BLaER1 treated with 17β-estradiol and CSF1 and Interleukin-3, amounts not matched to agents 10 nM and 100 nM (cell line): ENCODE measurements at regions not wholly inside any gene's neighbourhood (a gene's known extent, or its start where the extent isn't known, plus 50 kb on each side); places are given as distances from the start of the nearest gene placed in this dataset.
"Not testable (repeated sequence)": the region's sequence is repeated elsewhere in the genome, so short reads cannot be mapped to it uniquely, and the experiment has no call there.

Experiments used
- H3K27ac ChIP-seq, 11 experiments: shearing (Covaris generic); formaldehyde crosslinking; 2 replicates each; pipeline ENCODE4 v1.8.1; 2022
- H3K27me3 ChIP-seq, 11 experiments: shearing (Covaris generic); formaldehyde crosslinking; 2 replicates each; pipeline ENCODE4 v1.8.1; 2022
- H3K36me3 ChIP-seq, 11 experiments: shearing (Covaris generic); formaldehyde crosslinking; 2 replicates each; pipeline ENCODE4 v1.8.1; 2022
- H3K4me1 ChIP-seq, 10 experiments: shearing (Covaris generic); formaldehyde crosslinking; 2 replicates each; pipeline ENCODE4 v1.8.1; 2022
- H3K4me2 ChIP-seq, 11 experiments: shearing (Covaris generic); formaldehyde crosslinking; 2 replicates each; pipeline ENCODE4 v1.8.1; 2022
- H3K4me3 ChIP-seq, 10 experiments: shearing (Covaris generic); formaldehyde crosslinking; 2 replicates each; pipeline ENCODE4 v1.8.1; 2022
- H3K9ac ChIP-seq, 11 experiments: shearing (Covaris generic); formaldehyde crosslinking; 2 replicates each; pipeline ENCODE4 v1.8.1; 2022
- H3K9me3 ChIP-seq, 11 experiments: shearing (Covaris generic); formaldehyde crosslinking; replicated peaks in 1 of 11; 2 replicates each; pipeline ENCODE4 v1.8.1; 2022
- H4K20me1 ChIP-seq, 11 experiments: shearing (Covaris generic); formaldehyde crosslinking; 2 replicates each; pipeline ENCODE4 v1.8.1; 2022
- Cebpa-rat ChIP-seq, 11 experiments: shearing (Covaris generic); IDR thresholded peaks; 2 replicates each; pipeline ENCODE4 v1.8.1; 2022

- no peaks in the 10 kb centered on the region for H3K36me3 ChIP-seq
- no peak overlapping the region for H3K27ac ChIP-seq
- H3K4me1 ChIP-seq, result peaks cover 26 to 43% (median 35%) of the 10 kb centered on the region in 10 experiments
- no peak for TF ChIP-seq Cebpa-rat (IDR thresholded peaks at IDR 0.05)
- no peak overlapping the region for H3K9ac ChIP-seq
- H3K4me2 ChIP-seq, result peak overlapping the region in 5 of 11 experiments; percentile 45 to 74 (median 55); a peak in 4 of 22 replicates
- no peaks in the 10 kb centered on the region for H3K9me3 ChIP-seq
- H4K20me1 ChIP-seq, result no peaks in the 10 kb centered on the region; a peak in 1 of 22 replicates
- no peak overlapping the region for H3K4me3 ChIP-seq
- no peaks in the 10 kb centered on the region; a peak in 1 of 22 replicates for H3K27me3 ChIP-seq
Observed at GRCh38 chr15:77863491-77864105, 213.9 kb downstream of the TBC1D2B start.

DNA sequence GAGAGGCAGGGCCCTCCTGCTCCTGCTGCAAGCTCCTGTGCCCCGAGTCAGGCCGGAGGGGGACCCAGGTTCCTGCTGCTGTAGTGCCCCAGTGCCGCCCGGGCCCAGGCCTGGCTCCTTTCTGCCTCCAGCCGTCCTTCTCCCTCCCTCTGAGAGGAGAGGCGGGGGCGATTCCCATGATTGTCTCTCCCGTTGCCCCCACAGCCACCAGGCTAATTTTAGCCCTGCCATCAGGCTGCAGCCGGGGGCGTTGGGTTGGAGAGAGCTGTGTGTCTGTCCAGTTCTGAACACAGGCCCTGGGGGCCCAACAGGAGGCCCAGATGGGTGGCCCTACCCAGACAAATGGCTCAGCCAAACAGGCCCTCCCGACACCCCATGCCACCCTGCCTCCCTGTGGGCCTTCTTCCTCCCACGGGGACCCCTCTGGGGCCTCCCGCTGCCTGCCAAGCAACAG, 214.8 kb downstream of the TBC1D2B start:
- no peak for TF ChIP-seq Cebpa-rat (IDR thresholded peaks at IDR 0.05)
- Histone ChIP-seq H3K9ac (peak overlapping the region in 5 of 11 experiments; percentile 1 to 28 (median 12); a peak in 2 of 22 replicates), H3K4me1 (peaks cover 24 to 34% (median 31%) of the 10 kb centered on the region in 10 experiments), H3K4me2 (peak overlapping the region; percentile 27 to 74 (median 49); a peak in 19 of 22 replicates), H3K4me3 (no peak overlapping the region), H3K36me3 (no peaks in the 10 kb centered on the region), H3K27me3 (no peaks in the 10 kb centered on the region; a peak in 1 of 22 replicates), H3K9me3 (no peaks in the 10 kb centered on the region), H4K20me1 (no peaks in the 10 kb centered on the region; a peak in 1 of 22 replicates), H3K27ac (no peak overlapping the region)

GRCh38 chr15:77861997-77862635, 215.4 kb downstream of the TBC1D2B start:
- peak overlapping the region in 1 of 11 experiments; percentile 12; a peak in 1 of 22 replicates for H3K9ac ChIP-seq
- not testable (repeated sequence) for H3K27ac ChIP-seq, H3K36me3 ChIP-seq, H4K20me1 ChIP-seq, H3K9me3 ChIP-seq, H3K27me3 ChIP-seq, H3K4me3 ChIP-seq
- H3K4me2 ChIP-seq, result peak overlapping the region in 10 of 11 experiments; percentile 27 to 74 (median 50); a peak in 15 of 22 replicates
- peaks cover 19 to 32% (median 30%) of the 10 kb centered on the region in 10 experiments for H3K4me1 ChIP-seq

DNA sequence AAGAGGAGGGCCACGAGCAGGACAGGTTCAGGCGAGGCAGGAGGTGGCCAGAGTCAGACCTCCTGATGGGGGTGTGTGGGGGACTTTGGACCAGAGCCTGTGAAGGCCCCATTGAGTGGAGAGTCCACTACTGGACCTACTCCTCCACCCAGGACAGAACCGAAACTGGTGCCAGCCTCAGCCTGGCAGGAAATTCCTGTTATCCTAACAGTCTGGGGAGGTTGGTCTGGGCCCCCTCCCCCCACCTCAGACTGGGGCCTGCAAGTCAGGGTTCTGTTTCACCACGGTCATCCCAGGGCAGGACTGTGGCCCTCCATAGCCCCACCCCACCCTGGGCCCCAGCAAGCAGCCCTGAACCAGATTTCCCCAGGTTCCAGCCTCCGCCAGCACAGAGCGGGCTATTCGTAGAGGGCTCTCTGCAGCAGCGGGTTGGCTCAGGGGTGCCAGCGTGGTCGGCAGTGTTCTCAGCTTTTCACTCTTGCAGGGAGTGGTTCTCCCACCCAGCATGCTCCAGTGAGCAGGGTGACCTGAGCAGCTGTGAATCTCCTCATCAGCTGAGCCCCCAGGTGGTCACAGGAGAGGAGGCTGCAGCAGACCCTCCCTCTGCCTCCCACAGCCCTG, 217.3 kb downstream of the TBC1D2B start:
- no peaks in the 10 kb centered on the region; a peak in 1 of 22 replicates for H3K27me3 ChIP-seq
- no peaks in the 10 kb centered on the region for H3K9me3 ChIP-seq
- no peaks in the 10 kb centered on the region; a peak in 1 of 22 replicates for H4K20me1 ChIP-seq
- no peak overlapping the region for H3K4me3 ChIP-seq
- H3K27ac ChIP-seq, result peak overlapping the region in 2 of 11 experiments; percentile 58 to 62; a peak in 5 of 22 replicates
- peak overlapping the region in 8 of 11 experiments; percentile 10 to 92 (median 57); a peak in 9 of 22 replicates for H3K4me2 ChIP-seq
- no peaks in the 10 kb centered on the region for H3K36me3 ChIP-seq
- TF ChIP-seq Cebpa-rat (IDR thresholded peaks at IDR 0.05), result no peak
- H3K4me1 ChIP-seq, result peaks cover 19 to 32% (median 30%) of the 10 kb centered on the region in 10 experiments
- no peak overlapping the region for H3K9ac ChIP-seq

DNA sequence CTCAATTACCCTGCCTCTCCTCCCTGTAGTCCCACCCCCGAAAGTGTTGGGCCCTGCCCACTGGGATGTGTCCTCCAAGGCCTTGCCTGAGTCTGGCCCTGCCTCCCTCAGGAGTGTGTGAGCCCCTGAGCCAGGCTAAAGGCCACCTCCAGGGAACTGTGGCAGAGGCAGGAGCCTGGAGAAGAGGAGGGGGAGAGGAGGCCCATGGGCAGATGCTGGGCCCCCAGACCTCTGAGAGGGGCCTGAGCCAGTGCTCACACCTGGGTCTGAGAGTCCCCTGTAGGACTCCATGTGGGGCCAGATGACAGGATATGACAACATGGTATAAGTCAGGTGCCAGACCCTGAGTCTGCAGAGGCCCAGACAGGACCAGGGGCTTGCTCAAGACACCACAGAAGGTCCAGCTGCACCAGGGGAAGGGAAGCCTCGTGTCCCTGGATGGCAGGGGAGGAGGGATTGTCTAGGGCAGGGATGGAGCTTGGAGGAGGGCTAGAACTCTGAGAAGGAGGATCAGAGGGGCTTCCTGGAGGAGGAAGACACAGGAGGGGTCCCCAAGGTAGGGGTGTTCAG, 217.9 kb downstream of the TBC1D2B start:
- Histone ChIP-seq H3K4me3 (no peak overlapping the region), H3K36me3 (no peaks in the 10 kb centered on the region), H3K4me2 (peak overlapping the region in 9 of 11 experiments; percentile 10 to 92 (median 52); a peak in 15 of 22 replicates), H3K27ac (peak overlapping the region in 5 of 11 experiments; percentile 9 to 63 (median 58); a peak in 9 of 22 replicates), H3K27me3 (no peaks in the 10 kb centered on the region; a peak in 1 of 22 replicates), H3K9me3 (no peaks in the 10 kb centered on the region), H3K9ac (no peak overlapping the region), H3K4me1 (peaks cover 19 to 32% (median 30%) of the 10 kb centered on the region in 10 experiments), H4K20me1 (no peaks in the 10 kb centered on the region; a peak in 1 of 22 replicates)
- no peak for TF ChIP-seq Cebpa-rat (IDR thresholded peaks at IDR 0.05)

DNA sequence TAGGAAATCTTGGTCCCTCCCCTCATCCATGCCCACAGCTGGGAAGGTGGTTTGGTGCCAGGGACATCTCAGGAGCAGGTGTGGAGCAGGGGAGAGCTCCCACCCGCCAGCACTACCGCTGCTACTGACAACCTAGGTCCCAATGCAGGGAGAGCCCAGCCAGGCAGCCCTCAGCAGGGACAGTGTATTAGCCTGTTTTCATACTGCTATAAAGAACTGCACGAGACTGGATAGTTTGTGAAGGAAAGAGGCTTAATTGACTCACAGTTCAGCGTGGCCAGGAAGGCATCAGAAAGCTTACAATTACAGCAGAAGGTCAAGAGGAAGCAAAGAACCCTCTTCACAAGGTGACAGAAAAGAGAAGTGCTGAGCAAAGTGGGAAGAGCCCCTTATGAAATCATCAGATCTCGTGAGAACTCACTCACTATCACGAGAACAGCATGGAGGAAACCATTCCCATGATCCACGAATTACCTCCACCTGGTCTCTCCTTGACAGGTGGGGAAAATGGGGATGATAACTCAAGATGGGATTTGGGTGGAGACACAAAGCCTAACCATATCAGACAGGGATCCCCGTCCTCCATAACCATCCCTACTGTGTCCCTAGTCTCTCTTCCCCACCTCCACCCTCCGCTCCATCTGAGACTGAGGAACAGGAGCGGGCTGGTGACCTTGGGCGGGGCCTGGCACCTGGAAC, 218.6 kb downstream of the TBC1D2B start:
- no peak for TF ChIP-seq Cebpa-rat (IDR thresholded peaks at IDR 0.05)

DNA sequence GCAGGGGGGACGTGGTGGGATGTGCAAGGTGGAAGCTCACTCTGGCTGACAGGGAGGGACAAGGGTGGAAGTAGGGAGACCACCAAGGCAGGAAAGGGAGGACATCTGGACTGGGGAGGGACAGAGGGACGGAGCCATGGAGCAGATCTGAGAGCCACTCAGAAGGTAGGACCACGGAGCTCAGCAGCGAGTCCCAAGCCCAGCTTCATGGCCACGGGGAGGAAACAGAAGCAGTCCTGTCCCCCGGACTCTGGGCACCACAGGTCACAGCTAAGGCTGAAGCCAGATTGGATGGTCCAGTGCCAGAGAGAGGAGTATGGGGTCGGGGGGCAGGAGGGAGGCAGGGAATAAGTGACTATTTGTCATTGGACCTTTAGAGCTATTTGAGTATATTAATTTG, 220.1 kb downstream of the TBC1D2B start:
- no peak overlapping the region for H3K4me2 ChIP-seq
- H3K36me3 ChIP-seq, result no peaks in the 10 kb centered on the region
- no peak overlapping the region for H3K9ac ChIP-seq
- TF ChIP-seq Cebpa-rat (IDR thresholded peaks at IDR 0.05), result no peak
- no peak overlapping the region for H3K4me3 ChIP-seq
- H4K20me1 ChIP-seq, result no peaks in the 10 kb centered on the region; a peak in 1 of 22 replicates
- no peak overlapping the region for H3K27ac ChIP-seq
- peaks cover 11 to 26% (median 22%) of the 10 kb centered on the region in 10 experiments for H3K4me1 ChIP-seq
- H3K27me3 ChIP-seq, result no peaks in the 10 kb centered on the region
- no peaks in the 10 kb centered on the region for H3K9me3 ChIP-seq

More for the DNA sequence above, 218.6 kb downstream of the TBC1D2B start:
- Histone ChIP-seq H3K4me1 (peaks cover 19 to 37% (median 30%) of the 10 kb centered on the region in 10 experiments), H3K9ac (peak overlapping the region in 1 of 11 experiments; percentile 41; a peak in 1 of 22 replicates), H3K4me2 (peak overlapping the region in 9 of 11 experiments; percentile 10 to 92 (median 62); a peak in 14 of 22 replicates), H4K20me1 (no peaks in the 10 kb centered on the region; a peak in 1 of 22 replicates), H3K27ac (peak overlapping the region in 5 of 11 experiments; percentile 46 to 63 (median 58); a peak in 10 of 22 replicates), H3K9me3 (no peaks in the 10 kb centered on the region), H3K27me3 (no peaks in the 10 kb centered on the region; a peak in 1 of 22 replicates), H3K36me3 (no peaks in the 10 kb centered on the region), H3K4me3 (no peak overlapping the region)

- Histone ChIP-seq H3K9ac (no peak overlapping the region), H4K20me1 (no peaks in the 10 kb centered on the region; a peak in 1 of 22 replicates), H3K4me3 (no peak overlapping the region), H3K9me3 (no peaks in the 10 kb centered on the region), H3K27me3 (no peaks in the 10 kb centered on the region), H3K27ac (no peak overlapping the region), H3K36me3 (no peaks in the 10 kb centered on the region), H3K4me2 (no peak overlapping the region), H3K4me1 (peaks cover 15 to 29% (median 24%) of the 10 kb centered on the region in 10 experiments; a peak in 18 of 20 replicates)
- no peak for TF ChIP-seq Cebpa-rat (IDR thresholded peaks at IDR 0.05)
Observed at GRCh38 chr15:77856705-77857346, 220.7 kb downstream of the TBC1D2B start.
